HL-60 (cell line): ENCODE measurements at regions not wholly inside any gene's neighbourhood (a gene's known extent, or its start where the extent isn't known, plus 50 kb on each side); places are given as distances from the start of the nearest gene placed in this dataset.

Source experiments
- CTCF ChIP-seq: IDR thresholded peaks from one replicate; pipeline ENCODE4 v1.5.1; 2011; ENCODE audit warnings: low read length, control low read depth, inconsistent platforms; ENCODE audit not compliant: insufficient read depth
- POLR2AphosphoS5 ChIP-seq: IDR thresholded peaks from 2 replicates; pipeline ENCODE4 v1.6.1; 2012; ENCODE audit warnings: low read depth
- REST ChIP-seq: IDR thresholded peaks from 2 replicates; pipeline ENCODE4 v1.6.1; 2012; ENCODE audit warnings: low read depth; ENCODE audit not compliant: insufficient replicate concordance
- SPI1 ChIP-seq: IDR thresholded peaks from 2 replicates; pipeline ENCODE4 v1.6.1; 2012; ENCODE audit warnings: low read depth, mild to moderate bottlenecking, borderline replicate concordance

GRCh38 chr4:138879757-138880156 lies 135.8 kb upstream of the NOCT start:
- TF ChIP-seq CTCF: no peak
- TF ChIP-seq REST: no peak
- no peak for TF ChIP-seq POLR2AphosphoS5
- no peak for TF ChIP-seq SPI1
